HG02623 (cell line): ENCODE measurements at regions not wholly inside any gene's neighbourhood (a gene's known extent, or its start where the extent isn't known, plus 50 kb on each side); places are given as distances from the start of the nearest gene placed in this dataset.
"Not testable (repeated sequence)": the region's sequence is repeated elsewhere in the genome, so short reads cannot be mapped to it uniquely, and the experiment has no call there.

Experiments
- ATAC-seq: cut with Tn5 transposase; IDR thresholded peaks from one replicate; pipeline ENCODE4 v1.9.1; 2021; ENCODE audit warnings: moderate library complexity; ENCODE audit not compliant: unreplicated experiment

GRCh38 chr2:150271952-150272802 is 215.3 kb downstream of the RND3 start:
- no peak for ATAC-seq

GRCh38 chr2:150267651-150268415 is 219.6 kb downstream of the RND3 start:
- ATAC-seq, result no peak

GRCh38 chr2:150266931-150267330 is 220.5 kb downstream of the RND3 start:
- ATAC-seq, result no peak

- no peak for ATAC-seq
Observed at GRCh38 chr2:150264442-150264841, 223.0 kb downstream of the RND3 start.

- no peak for ATAC-seq
Observed at GRCh38 chr2:150261691-150262090, 225.8 kb downstream of the RND3 start.

GRCh38 chr2:150260636-150261035 is 226.8 kb downstream of the RND3 start:
- no peak for ATAC-seq

GRCh38 chr2:150259746-150260145 is 227.7 kb downstream of the RND3 start:
- no peak for ATAC-seq

GRCh38 chr2:150258781-150259307 is 228.6 kb downstream of the RND3 start:
- no peak for ATAC-seq

- ATAC-seq, result no peak
Observed at GRCh38 chr2:150256736-150257135, 230.7 kb downstream of the RND3 start.

- no peak for ATAC-seq
Observed at GRCh38 chr2:150255528-150255927, 231.9 kb downstream of the RND3 start.

- ATAC-seq, result not testable (repeated sequence)
Observed at GRCh38 chr2:150249735-150250134, 237.7 kb downstream of the RND3 start.

- no peak for ATAC-seq
Observed at GRCh38 chr2:150247481-150247880, 240.0 kb downstream of the RND3 start.

GRCh38 chr2:150234787-150235446 is 252.6 kb downstream of the RND3 start:
- ATAC-seq, result no peak

GRCh38 chr2:150232871-150233270 is 254.6 kb downstream of the RND3 start:
- ATAC-seq, result no peak

- no peak for ATAC-seq
Observed at GRCh38 chr2:150232321-150232720, 255.1 kb downstream of the RND3 start.

GRCh38 chr2:150230616-150231015 is 256.9 kb downstream of the RND3 start:
- no peak for ATAC-seq

GRCh38 chr2:150230004-150230403 is 257.5 kb downstream of the RND3 start:
- no peak for ATAC-seq

- ATAC-seq, result no peak
Observed at GRCh38 chr2:150228936-150229335, 258.5 kb downstream of the RND3 start.

GRCh38 chr2:150225030-150225429 is 262.4 kb downstream of the RND3 start:
- ATAC-seq, result no peak

- no peak for ATAC-seq
Observed at GRCh38 chr2:150224321-150224720, 263.1 kb downstream of the RND3 start.

GRCh38 chr2:150222942-150223341 is 264.5 kb downstream of the RND3 start:
- no peak for ATAC-seq
